ENCODE measurements at regions not wholly inside any gene's neighbourhood (a gene's known extent, or its start where the extent isn't known, plus 50 kb on each side); places are given as distances from the start of the nearest gene placed in this dataset.
A peak's percentile ranks its signal among the peaks of the same experiment; 100 is the strongest.
"Not testable (repeated sequence)": the region's sequence is repeated elsewhere in the genome, so short reads cannot be mapped to it uniquely, and the experiment has no call there.

DNA sequence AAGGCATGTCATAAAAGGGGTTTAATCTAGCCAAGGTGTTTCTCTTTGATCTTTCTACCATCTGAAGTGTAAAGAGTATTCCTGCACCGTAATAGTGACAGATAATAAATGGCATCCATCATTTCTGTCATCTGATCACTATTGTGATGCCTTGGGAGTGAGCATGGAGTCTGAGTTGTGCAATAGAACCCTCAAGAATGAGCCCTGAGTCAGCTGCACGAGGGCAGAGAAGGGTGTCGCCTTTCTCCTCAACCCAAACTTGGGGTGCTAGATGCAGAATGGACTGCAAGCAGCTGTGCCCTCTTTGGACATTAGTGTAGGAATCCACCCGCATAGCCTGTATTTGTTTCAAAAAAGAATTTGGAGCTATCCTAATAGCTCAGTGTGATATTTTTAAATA, 115.2 kb downstream of the ZNF37A start:
- no peak for DNase-seq (ENCODE audit: low read depth, low spot score)

DNA sequence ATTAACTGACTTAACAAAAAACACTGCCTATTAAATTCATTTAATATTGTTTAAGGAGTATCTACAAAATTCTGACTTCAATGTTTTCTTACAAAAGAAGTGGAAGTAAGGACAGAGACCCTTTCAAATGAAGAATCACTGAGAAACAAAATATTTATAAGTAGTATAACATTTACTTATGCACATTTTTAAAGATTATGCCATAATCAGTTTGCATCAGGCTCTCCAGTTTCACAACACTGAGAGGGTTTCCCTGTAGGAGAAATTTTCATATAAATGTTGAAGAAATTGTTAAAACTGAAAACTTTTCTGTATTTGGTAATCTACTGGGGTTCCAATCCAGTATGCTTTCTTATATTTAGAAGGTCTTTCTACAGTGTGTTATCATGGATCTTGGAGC, 115.6 kb downstream of the ZNF37A start:
- not testable (repeated sequence) for DNase-seq (ENCODE audit: low read depth, low spot score)

DNA sequence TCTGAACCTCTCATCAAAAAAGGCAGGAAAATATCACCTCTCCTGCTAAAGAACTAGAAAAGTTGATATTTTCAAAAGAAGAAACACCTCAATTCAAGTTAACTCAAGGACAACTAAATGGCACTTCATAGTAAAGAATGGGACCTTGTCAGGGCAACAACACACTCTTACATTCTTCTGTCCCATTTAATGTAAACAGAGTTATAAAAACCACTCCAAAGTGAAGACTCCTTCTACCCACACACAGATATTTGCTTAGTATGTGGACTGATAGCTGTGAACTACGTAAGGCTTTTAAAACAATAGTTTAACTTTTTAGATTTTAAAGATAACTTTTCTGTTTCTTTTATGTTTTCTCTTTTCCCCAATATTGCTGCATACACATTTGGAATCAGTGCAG, 118.3 kb downstream of the ZNF37A start:
- DNase-seq (ENCODE audit: low read depth, low spot score): no peak

DNA sequence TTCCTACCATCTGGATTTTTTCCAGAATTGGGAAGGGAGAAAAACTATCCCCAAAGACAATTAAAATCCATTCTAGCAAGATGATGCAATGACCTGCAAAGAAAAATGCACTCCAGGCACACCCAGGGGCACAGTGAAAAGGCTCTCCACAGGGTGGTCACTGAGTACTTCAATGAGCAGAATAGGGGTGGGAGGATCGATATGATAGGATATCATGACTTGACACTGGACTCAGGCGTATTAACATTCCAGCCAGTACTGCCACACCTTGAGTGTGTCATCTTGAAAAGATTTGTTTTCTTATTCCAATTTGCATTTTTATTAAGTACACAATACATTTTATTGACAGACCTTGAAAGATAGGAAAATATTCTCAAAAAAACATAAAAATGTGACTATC, 132.2 kb downstream of the ZNF37A start:
- no peak for DNase-seq (ENCODE audit: low read depth, low spot score)

DNA sequence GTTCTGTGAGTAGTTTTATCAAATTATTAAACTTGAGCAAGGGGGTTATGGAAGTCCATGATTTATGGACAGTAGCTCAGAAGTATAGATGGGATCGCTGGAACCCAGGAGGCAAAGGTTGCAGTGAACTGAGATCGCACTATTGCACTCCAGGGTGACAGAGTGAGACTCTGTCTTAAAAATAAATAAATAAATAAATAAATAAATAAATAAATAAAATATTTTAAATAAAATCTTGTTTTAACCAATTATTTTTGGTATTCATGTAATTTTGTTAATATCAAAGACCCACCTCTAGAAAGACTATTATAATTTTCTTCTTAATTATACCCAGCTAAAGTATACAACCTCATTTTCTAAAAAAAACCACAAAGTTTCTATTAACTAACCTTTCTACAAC, 134.3 kb downstream of the ZNF37A start:
- no peak for DNase-seq (ENCODE audit: low read depth, low spot score)

DNA sequence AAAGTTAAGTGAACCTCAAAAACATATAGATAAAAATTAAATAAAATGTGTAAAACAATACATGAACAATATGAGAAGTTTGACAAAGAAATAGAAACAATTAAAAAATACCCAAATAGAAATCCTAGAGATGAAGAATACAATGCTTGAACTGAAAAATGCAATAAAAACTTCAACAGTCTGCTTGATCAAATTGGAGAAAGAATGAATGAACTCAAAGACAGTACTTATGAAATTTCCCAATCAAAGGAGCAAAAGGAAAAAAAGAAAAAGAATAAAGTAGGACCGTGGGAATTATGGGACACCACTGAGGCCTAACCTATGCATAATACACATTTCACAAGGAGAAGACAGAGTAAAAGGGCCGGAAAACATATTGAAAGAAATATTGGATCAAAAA, 144.3 kb downstream of the ZNF37A start:
- DNase-seq (ENCODE audit: low read depth, low spot score): not testable (repeated sequence)

DNA sequence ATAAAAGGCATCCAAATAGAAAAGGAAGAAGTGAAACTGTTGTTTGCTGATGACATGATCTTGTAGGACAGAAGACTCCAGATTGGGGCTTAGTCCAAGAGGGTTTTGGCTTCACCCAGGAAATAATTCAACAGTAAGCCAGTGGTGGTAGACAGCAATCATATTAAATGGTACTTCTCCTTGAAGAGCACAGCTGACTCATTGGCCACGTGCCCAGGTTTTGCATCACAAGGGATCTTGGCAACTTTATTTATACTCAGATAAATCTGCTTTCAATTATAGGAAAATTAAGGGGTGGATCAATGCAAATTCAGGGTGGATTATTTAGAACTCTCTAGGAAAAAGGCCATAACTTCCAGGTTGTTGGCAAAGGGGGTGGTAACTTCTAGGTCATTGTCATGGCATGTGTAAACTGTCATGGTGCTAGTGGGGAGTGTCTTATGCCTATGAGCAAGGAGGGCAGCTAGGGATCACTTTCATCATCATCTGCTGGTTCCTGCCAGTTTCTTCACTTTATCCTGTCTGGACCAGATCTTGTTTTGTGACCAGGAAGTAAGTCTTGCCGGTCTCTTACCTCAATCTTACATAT, 148.0 kb downstream of the ZNF37A start:
- DNase-seq (ENCODE audit: low read depth, low spot score): not testable (repeated sequence)

DNA sequence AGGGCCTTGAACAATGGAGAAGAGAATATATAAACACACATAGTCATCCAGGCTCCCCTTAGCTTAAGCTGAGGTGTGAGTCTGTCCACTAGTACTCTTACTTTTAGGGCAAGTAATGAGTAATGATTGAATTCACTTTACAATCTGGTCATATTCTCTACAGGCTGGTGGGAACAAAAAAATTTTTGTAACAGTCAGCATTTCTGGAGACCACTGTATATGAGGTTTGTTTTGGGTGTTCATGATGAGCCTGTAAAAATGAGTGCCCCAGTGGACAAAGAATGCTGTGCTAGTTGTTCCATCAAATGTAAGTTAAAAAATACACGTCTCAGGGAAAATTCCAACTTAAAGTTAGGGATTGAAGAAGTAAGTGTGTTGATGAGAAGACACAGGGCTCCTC, 154.0 kb downstream of the ZNF37A start:
- DNase-seq (ENCODE audit: low read depth, low spot score): not testable (repeated sequence)

DNA sequence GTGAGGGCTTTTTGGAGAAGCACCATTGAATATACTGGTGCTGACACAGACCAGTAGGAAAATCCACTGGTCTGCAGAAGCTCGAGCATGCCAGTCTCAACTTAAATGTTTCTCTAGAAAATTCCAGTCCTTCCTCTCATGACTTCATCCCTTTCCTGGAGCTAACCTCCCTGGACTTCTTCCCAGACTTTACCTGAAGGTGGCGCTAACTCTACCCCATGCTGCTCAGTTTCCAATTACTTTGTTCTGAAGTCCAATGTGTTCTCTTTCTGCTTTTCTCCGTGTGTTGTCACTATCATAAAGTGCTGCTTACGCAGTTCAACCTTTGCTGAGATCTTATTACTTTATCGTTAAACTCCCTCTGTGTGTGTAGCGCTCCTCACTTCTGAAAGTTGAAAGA, 158.4 kb downstream of the ZNF37A start:
- not testable (repeated sequence) for DNase-seq (ENCODE audit: low read depth, low spot score)

DNA sequence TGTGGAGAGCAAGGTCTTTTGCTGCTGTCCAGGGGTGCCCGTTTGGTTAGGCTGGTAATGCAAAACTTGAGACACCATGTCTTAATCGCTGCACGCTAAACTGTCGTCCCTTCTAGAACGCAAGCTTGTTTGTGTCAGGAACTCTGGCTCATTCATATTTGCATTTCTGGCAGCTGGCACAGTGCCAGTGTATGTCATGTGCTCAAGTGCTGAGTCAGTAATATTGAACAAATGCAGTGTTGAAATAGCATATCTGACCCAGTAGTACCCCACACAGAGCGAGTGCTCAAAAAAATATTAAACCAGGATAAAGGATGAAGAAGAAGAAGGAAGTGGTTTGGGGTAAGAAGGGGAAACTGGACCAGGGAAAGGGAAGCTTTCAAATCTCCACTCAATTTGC, 173.4 kb downstream of the ZNF37A start:
- not testable (repeated sequence) for DNase-seq (ENCODE audit: low read depth, low spot score)

DNA sequence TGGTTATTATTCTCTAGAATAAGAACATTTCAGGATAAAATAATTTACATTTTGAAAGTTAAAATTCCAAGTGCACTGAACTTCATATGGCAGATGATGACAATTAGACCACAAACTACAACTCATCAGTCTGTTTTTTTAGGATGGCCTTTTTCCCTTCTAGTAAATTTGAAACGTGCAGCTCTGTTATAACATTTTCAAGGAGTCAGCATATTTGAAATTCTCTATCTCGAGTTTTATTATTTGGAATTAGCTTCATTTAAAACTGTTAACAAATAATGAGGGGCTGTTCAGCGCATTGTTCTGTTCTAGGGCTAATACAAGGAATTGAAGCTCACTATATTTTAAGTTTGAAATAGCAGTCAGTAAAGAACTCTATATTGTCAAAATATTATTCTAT, 176.9 kb downstream of the ZNF37A start:
- not testable (repeated sequence) for DNase-seq (ENCODE audit: low read depth, low spot score)

DNA sequence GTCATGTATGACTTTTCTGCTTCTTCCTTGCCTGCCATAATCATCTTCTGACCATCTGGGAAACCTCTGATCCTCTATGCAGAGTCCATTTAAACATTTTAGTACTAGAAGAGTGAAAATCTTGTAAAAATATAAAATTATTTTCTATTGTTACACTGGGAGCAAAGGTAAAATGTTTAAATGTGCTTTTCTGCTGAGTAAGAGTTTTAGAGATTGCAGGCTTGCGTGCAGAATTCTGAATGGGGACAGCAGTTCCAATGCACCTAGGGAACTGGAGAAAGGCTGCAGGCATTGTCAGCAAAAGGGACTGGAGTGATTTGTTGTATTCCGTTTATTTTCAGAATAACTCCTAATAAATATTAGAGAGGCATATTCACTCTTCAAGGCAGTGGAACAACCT, 180.7 kb downstream of the ZNF37A start:
- not testable (repeated sequence) for DNase-seq (ENCODE audit: low read depth, low spot score)

DNA sequence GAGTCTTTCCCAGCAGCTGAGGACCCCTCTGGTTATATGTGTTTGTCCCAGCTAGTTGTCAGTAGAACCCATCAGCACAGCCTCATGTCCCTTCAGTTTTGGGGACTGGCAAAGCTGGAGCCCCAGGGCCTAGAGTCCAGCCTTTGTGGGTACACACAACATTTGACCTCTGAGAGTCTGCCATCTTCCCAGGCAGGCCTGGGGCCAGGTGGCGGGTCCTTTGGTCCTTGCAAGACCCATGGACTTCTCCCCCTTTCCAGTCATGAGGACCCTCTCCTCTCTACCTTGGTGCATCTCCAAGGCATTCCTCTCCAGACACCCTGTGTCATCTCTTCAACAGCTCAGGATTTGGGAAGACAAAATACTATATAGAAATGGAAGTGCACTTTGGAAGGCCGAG, 198.4 kb downstream of the ZNF37A start:
- not testable (repeated sequence) for DNase-seq (ENCODE audit: low read depth, low spot score)

DNA sequence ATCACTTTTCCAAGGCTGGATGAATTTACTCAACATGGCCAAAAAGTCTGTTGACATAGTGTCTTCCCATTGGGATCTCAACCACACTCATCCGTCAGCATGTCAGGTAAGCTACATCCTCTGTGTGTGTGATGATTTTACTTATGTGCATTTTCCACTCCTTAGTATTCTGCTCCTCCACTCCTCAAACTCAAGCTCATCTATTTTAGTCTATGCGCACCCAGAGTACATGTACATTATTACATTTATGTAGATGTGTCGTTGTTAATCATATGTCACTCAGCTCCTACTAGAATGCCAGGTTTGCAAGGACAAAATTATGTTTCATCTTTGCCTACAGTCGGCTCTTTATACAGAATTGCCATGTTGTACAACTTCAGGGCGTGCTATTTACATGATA, 216.0 kb downstream of the ZNF37A start:
- not testable (repeated sequence) for DNase-seq (ENCODE audit: low read depth, low spot score)

DNA sequence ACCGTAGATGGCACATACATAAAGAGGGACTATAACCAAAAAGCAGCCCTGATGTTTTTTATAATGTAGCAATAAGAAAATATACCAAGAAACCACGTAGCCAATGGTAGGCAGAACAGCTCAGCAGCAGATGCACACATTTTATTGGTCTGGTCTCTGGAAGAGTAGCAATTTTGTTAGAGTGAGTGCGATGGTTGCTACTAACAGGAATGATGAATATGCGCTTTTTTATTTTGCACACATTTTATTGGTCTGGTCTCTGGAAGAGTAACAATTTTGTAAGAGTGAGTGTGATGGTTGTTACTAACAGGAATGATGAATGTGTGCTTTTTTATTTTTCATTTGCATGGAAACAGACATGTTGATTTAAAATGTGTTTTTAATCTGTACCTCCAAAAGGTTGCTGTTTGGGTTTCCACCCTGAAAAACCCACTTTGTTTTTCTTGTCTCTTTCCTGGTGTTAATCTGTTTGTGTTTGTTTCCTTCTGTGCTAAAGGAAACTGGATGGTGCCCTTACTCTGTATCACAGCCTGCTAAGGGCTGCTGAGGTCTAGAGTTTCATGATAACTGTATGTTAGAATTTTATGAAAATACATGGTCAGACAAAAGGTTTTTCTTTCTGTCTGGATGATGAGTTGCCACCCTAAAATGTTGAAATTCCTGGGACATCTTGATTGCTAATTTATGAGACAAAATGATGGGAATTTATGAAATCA, 221.1 kb downstream of the ZNF37A start:
- DNase-seq (ENCODE audit: low read depth, low spot score): not testable (repeated sequence)

DNA sequence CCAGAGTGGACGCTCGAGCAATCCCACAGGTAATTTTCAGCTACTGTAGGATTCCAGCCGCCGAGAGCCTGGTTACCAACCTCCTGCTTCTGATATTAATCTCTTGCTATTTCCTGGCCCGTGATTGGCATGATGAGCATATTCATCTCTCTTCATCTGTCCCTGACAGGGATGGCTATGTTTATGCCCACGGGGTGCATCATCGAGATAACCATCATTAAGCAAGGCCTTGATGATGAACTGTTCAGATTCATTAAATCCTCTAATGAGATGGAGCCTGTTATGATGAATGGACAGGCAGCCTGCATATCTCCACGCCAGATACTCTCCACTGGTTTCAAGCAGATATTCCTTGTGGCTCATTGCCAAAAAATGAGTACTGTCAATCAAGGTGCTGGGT, 227.3 kb downstream of the ZNF37A start:
- DNase-seq (ENCODE audit: low read depth, low spot score): not testable (repeated sequence)

DNA sequence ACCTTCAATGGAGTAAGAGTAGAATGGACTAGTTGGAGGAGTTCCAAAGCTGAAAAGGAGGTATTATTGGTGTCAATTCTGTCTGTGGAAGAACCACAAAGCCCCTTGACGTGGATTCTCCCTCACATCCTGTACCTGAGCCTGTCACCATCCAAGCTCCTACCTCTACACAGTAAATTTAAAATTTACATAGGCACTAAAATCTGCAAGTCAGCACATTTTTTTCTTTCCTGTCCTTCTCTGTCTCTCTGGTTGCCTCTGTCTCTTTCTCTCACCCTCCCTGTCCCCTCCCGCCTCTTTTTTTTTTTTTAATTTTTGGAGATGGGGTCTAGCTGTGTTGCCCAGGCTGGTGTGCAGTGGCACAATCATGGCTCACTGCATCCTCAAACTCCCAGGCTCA, 236.2 kb downstream of the ZNF37A start:
- not testable (repeated sequence) for DNase-seq (ENCODE audit: low read depth, low spot score)

DNA sequence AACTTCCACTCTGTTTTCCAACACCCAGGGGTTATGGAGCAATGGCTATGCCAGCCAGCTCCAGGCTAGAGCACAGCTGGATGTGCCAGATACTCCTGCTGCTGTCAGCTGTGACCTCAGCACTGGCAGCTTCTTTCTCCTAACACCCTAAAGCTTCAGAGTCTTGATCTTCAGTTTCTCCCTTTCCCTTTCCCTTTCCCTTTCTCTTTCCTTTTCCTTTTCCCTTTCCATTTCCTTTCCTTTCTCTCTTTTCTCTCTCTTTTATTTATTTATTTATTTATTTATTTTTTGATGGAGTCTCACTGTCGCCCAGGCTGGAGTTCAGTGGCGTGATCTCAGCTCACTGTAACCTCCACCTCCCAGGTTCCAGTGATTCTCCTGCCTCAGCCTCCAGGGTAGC, 237.0 kb downstream of the ZNF37A start:
- not testable (repeated sequence) for DNase-seq (ENCODE audit: low read depth, low spot score)

DNA sequence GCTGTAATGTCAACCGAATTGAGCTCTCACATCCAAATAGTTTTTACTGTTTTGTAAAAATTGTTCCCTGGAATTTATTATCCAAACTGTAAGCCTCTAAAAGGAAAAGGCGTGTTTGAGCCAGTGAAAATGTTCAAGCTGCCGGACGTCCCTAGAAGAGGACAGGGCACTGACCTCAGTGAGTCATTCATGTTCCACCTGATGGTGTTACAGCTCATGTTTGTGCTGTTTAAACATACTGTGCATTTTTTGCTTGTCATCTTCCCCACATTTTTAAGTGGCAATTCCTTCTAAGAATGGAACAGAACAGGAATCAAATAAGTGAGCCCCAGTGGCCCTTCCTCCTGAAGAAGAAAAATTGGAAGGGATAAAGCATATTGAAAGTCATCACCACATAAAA, 239.6 kb downstream of the ZNF37A start:
- DNase-seq (ENCODE audit: low read depth, low spot score): not testable (repeated sequence)

DNA sequence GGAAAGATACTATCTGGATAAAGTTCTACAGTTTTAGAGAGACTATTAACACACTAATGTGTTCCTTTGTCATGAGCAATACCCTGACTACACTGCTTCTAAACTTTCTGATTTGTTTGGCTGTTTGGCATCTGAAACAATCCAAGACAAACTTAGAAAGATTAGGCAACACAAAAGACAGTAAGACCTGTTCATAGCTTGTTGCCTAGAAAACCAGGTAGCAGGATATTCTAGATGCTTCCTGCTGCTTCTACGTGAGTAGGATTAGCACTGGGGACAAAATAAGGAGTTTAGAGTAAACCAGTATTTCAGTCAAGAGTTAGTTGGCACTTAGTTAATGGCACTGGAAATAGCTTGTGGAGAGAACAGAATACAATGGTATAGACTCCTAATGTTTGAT, 256.5 kb downstream of the ZNF37A start:
- not testable (repeated sequence) for DNase-seq (ENCODE audit: low read depth, low spot score)

DNA sequence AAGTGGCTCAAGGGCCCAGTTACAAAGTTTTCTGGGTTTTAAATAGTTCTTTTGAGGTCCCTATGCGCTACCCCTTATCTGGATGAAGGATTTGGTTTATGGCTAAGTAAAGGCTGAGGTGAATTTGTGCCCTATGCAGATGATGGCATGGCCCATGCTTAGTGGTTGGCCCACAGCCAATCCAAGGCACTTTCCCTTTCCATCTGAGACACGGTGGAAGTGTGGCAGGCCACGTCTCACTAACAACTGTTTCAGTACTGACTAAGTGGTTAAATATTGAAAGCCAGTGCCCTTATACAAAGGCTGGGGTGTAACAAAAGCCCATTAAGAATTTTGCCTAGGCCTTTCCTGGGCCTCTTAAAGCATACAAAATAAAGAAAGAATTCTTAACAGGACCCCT, 260.3 kb downstream of the ZNF37A start:
- DNase-seq (ENCODE audit: low read depth, low spot score): not testable (repeated sequence)

DNA sequence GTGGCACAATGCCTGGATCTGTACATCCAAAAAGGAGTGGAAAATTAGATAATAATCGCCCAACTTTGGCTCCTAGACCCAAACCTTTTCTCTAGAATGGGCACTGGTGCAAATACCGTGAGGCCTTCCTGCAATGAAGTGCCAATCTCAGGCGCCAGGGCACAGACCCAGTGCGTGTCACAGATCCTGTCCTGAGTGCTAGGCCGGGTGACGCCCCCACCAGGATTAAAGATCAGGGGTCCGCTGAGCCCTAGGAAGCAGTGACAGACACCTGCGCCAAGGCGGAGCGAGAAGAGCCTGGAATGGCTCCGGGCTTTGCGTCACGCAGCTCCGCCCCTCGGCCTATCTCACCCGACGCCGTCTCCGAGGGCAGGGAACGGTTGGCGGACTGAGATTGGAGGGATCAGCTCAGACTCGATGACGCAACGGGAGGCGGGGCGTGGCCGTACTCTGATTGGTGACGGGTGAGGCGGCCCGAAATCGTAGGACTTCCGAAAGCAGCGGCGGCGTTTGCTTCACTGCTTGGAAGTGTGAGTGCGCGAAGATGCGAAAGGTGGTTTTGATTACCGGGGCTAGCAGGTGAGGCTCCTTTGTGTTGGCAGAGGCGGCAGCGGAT, 261.9 kb downstream of the ZNF37A start:
- peak; percentile 61 for DNase-seq (ENCODE audit: low read depth, low spot score)

DNA sequence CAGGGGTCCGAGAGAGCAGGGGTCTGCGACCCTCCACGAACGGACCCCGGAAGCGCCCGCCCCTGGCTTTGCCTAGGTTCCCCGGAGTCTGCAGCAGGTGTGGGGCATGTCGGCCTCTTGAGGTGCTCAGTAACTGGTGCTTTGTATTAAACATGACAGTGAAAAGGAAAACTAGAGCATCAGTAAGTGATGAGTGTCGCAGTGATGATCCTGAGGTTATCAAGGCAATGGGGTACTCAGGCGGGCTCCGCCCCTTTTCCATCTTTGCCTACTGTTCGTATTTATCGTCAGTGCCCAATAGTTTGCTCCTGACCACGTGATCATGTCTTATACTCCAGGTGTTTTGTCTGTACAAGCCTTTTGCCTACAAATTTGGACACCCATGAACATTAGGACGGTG, 262.4 kb downstream of the ZNF37A start:
- DNase-seq (ENCODE audit: low read depth, low spot score): not testable (repeated sequence)
